DMS53 treated with DMSO at 0.1 percent for 48 hours (cell line): ENCODE measurements at regions not wholly inside any gene's neighbourhood (a gene's known extent, or its start where the extent isn't known, plus 50 kb on each side); places are given as distances from the start of the nearest gene placed in this dataset.

Experiments
- DNase-seq: peaks from one replicate; lab custom pipeline; 2025; ENCODE audit not compliant: unreplicated experiment; lab: John Stamatoyannopoulos, UW

DNA sequence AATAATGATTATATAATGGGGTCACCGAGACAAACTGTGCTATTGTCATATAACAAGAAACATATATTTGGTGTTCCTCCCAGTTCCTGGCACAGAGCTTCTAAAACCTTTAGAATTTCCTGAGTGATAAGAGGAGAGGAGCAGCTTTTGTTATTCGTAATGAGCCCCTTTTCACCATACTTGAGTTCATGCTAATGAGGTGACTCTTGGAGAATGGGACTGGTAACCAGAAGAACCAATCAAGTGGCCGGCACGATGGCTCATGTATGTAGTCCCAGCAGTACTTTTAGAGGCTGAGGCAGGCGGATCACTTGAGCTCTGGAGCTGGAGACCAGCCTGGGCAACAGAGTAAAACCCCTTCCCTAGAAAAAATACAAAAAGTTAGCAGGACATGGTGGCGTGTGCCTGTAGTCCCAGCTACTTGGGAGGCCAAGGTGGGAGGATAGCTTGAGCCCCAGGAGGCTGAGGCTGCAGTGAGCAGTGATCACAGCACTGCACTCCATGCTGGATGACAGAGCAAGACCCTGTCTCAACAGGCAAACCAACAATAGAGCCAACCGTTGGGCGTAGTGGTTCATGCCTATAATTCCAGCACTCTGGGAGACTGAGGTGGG, 62.7 kb upstream of the FTH1 start:
- DNase-seq, result no peak

DNA sequence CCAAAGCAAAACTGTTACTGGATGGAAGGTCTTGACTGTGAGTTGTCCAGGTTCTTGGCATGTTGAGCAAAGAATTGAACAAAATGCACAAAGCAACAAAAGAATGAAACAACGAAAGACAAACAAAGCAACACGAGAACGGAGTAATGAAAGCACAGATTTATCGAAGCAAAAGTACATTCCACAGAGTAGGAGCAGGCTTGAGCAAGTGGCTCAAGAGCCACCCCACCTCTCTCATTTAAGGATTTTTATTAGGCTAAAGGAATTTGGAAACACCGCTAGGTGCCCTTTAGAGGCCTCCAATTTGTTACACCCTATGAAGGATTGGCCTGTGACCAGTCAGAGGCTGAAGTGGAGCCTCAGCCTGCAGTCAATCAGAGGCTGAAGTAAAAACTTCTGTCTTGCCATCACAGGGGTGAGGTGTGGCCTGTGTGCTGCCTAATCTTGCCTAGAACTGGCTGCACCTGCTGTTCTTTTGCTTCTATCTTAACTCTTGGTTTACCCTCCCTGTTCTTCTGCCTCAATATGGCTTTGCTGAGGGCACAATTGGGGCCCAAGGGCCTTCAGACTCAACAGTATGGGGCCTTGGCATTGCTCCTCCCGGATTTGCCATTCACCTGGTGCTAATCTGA, 59.4 kb upstream of the FTH1 start:
- no peak for DNase-seq

DNA sequence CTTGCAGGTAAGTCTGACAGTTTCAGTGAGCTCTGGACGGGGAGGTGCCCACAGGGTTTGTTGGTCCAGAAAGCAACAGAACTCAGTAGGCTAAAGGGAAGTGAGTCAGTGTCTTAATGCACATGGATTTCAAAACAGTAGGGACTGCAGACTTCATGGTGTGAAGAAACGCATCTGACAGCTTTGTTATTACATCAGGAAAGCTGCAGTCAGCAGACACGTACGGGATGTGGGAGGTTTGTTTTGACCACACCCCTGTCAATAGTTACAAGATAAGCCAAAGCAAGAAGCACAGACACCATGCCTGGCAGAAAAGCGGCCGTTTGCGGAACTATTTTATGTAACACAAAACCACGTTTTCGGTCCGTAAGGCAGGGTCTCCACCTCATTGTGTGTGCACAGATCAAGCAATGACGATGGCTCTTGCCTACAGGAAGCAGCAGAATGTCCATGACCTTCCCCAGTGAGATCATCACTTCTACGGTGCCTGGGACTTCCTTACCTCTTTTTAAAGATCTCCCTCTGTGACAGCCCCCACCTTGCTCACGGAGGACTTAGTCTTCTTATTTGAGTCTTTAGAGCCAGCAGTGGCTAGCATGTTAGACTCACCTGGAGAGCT, 58.2 kb upstream of the FTH1 start:
- no peak for DNase-seq

DNA sequence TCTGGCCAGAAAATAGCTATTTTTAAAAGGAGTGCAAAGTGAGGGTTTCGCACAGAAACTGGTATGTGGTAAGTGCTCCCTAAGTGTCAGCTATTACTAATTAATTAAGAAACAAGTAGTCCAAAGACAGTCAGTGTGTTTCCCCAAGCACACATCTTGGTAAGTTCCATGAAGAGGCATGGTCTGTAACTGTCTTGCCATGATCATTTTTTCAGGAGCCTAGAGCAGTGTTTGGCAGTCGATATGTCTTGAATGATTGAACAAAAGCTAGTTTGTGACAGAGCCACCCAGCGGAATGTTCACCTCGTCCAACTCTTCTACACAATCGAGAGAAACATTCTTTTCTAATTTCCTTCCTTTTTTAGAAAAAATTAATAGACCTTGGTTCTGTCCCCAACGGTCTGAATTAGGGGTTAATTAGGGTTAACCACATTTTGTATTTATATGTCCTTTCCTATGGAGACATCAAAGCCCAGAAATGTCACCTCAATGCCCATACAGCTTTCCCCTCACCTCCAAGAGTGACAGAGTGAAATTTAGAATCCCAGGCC, 57.6 kb upstream of the FTH1 start:
- DNase-seq, result no peak

DNA sequence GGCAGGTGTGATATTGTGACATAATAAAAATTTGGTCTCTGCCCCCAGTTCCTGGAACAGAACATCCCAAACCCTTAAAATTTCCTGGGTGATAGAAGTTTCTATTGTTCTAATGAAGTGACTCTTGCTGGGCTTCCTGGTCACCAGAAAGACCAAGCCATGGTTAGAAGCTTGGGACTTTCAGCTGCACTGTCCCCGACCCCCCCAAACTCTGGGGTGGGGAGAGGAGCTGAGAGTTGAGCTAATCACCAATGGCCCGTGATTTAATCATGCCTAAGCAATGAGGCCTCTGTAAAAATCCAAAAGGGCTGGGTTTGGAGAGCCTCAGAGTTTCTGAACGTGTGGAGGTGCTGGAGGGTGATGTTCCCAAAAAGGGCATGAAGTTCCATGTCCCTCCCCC, 54.8 kb upstream of the FTH1 start:
- DNase-seq, result no peak

DNA sequence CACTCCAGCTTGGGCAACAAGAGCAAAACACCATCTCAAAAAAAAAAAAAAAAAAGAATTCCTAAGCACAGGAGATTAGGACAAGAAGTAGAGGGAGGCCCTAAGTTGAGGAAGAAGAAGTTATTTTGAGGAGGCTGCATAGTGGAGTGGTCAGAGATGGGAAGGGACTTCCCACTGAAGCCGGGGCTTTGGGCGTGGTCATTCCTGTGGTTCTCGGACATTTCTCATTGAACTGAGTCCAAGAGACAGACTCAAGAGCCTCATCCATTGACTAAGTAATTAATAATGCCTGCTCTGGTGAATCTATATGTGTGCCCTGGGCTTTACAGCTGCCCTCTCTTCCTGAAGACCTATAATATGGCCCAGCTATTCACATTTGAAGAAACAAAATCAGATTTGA, 53.2 kb upstream of the FTH1 start:
- DNase-seq, result no peak

DNA sequence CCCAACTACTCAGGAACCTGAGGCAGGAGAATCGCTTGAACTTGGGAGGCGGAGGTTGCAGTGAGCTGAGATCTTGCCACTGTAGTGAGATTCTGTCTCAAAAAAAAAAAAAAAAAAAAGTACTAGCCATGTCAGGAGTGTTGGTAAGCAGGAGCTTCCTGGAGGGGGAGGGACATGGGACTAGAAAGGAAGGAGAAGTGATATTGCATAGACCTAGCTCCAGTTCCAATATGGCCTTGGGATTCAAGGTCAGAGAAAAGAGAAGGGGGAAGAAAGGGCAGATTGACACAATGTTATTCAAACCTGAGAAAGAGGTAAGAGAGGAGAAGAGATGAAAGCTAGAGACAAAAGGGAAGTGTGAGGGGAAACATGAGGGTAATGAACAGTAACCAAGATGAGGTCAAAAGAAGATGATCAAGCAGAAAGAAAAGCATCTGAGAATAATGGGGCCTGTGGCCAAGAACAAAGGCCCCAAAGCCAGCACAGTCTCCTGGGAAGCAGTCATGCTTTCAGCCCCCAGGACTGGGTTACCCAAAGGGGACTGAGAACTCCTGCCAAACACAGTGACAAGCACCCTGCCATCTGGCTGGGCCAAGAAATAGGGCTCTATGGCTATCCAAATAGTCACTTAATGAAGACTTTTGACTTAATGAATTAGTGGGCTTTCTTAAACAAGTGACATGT, 51.7 kb upstream of the FTH1 start:
- no peak for DNase-seq

DNA sequence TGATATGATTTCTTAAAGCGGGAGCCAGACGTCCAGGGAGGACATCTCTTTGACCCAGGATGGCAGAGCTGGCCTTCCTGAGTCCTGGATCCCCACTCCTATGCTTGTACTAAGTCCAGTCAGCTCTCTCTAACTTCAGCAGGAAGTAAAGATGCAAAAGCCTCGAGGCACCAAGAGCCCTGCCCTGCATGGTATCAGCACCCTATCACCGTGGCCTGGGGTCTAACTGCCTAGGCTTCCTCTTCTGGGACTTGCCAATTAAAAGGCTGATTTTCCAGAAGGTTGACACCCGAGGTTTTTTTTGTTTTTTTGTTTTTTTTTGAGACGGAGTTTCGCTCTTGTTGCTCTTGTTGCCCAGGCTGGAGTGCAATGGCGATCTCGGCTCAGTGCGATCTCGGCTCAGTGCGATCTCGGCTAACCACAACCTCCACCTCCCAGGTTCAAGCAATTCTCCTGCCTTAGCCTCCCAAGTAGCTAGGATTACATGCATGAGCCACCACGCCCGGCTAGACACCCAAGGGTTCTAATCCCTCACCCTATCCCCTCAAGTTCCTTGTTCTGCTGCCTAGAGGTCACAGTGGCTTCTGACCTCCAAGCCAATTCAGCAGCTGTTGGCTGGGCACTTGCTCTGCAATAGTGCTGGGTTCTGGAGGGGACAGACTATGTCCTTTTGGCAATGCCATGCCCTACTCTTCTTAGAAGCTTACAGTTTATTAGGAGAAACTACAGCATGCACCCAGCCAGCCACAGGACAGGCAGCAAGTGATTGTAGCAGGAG, 50.6 kb upstream of the FTH1 start:
- DNase-seq, result no peak
